Gastroesophageal sphincter (tissue), 3 donors: ENCODE measurements at regions not wholly inside any gene's neighbourhood (a gene's known extent, or its start where the extent isn't known, plus 50 kb on each side); places are given as distances from the start of the nearest gene placed in this dataset.

ENCODE experiments used
- EP300 ChIP-seq: sonication (generic); formaldehyde crosslinking; IDR thresholded peaks from one replicate; pipeline ENCODE4 v1.6.1; 2017; ENCODE audit warnings: antibody characterized with exemption, mild to moderate bottlenecking
- POLR2AphosphoS5 ChIP-seq: sonication (generic); formaldehyde crosslinking; IDR thresholded peaks from one replicate; pipeline ENCODE4 v1.6.1; 2017; ENCODE audit warnings: antibody characterized with exemption
- TF ChIP-seq, protein P1 (sequence below), 4 experiments: fragments of 200-600 bp in 2 of 4; fragments of 450-650 bp in 2 of 4; sonication (generic) in 1 of 4; IDR thresholded peaks; one replicate each; pipeline ENCODE4 v1.5.1; 2017 to 2019; ENCODE audit warnings: antibody characterized with exemption in 4 of 4, mild to moderate bottlenecking in 2 of 4, moderate library complexity in 2 of 4

DNA sequence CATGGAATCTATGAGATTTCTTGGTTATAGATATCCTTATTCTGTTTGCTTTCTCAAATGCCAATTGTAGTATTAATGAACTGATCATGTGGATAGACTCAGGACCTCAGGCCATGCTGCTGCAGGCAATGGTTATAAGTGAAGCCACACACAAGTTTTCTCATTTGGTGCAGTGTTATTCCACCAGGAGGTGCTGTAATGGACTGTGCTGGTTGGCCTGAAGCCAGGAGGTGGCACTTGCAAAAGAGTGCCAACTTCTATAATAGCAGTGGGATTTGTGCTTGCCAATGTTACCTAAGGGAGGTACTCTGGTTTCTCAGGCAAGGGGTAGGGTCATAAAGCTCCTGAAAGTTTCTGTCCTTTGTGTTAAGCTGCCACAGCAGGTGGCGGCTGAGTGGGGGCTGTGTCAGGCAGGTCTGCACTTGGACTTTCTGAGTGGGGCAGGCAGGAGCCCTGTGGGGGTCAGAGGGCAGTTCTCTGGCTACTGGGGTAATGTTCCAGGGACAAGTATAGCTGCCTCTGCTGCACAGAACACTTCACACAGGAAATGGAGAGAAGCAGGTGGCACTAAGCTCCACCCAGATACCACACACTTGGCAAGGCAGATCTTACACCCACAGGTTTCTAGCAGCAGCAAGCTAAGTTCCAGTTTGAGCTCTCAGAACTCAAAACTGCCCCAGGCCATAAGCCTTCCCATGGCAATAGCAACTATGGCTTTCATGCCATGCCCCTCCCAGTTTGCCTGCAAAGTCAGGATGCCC is 352.6 kb upstream of the CWC22 start:
- TF ChIP-seq, protein P1, sequence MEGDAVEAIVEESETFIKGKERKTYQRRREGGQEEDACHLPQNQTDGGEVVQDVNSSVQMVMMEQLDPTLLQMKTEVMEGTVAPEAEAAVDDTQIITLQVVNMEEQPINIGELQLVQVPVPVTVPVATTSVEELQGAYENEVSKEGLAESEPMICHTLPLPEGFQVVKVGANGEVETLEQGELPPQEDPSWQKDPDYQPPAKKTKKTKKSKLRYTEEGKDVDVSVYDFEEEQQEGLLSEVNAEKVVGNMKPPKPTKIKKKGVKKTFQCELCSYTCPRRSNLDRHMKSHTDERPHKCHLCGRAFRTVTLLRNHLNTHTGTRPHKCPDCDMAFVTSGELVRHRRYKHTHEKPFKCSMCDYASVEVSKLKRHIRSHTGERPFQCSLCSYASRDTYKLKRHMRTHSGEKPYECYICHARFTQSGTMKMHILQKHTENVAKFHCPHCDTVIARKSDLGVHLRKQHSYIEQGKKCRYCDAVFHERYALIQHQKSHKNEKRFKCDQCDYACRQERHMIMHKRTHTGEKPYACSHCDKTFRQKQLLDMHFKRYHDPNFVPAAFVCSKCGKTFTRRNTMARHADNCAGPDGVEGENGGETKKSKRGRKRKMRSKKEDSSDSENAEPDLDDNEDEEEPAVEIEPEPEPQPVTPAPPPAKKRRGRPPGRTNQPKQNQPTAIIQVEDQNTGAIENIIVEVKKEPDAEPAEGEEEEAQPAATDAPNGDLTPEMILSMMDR (IDR thresholded peaks at IDR 0.05), result no peak
- no peak for TF ChIP-seq POLR2AphosphoS5
- no peak for TF ChIP-seq EP300
